HG03159 (cell line): ENCODE measurements at regions not wholly inside any gene's neighbourhood (a gene's known extent, or its start where the extent isn't known, plus 50 kb on each side); places are given as distances from the start of the nearest gene placed in this dataset.
"Not testable (repeated sequence)": the region's sequence is repeated elsewhere in the genome, so short reads cannot be mapped to it uniquely, and the experiment has no call there.

Experiments used
- ATAC-seq: cut with Tn5 transposase; IDR thresholded peaks from one replicate; pipeline ENCODE4 v1.9.1; 2021; ENCODE audit warnings: mild to moderate bottlenecking, moderate library complexity; ENCODE audit not compliant: unreplicated experiment

GRCh38 chr2:78775291-78775690 lies 250.2 kb upstream of the REG3G start:
- no peak for ATAC-seq

- no peak for ATAC-seq
These were observed 246.6 kb upstream of the REG3G start for GRCh38 chr2:78778756-78779510.

DNA sequence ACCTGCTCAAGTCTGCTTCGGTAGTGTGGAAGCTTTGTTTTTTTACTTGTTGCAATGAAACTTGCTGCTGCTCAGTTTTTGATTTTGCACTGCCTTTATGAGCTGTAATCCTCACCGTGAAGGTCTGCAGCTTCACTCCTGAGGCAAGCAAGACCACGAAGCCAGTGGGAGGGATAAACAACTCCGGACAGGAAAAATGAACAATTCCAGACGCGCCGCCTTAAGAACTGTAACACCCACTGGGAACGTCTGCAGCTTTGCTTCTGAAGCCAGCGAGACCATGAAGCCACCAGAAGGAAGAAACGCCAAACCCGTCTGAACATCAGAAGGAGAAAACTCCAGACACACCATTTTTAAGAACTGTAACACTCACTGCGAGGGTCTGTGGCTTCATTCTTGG lies 245.7 kb upstream of the REG3G start:
- no peak for ATAC-seq

DNA sequence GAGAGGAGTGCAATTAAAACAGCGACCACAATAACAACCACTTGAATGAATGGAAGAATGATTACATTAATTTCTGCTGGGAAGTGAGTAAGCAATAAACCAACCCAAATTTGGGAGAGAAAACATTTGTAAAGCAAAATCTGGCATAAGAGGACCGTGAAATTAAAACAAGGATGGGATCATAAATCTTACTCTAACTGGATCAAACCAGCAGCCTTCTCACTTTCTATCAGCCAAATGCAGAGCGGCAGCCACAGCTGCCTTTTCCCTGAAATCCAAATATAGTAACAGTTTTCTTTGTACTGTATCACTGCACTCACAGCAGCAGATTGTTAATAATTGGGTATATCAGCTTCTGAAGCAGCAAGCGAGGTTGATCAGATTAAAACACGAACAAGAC lies 245.2 kb upstream of the REG3G start:
- no peak for ATAC-seq

DNA sequence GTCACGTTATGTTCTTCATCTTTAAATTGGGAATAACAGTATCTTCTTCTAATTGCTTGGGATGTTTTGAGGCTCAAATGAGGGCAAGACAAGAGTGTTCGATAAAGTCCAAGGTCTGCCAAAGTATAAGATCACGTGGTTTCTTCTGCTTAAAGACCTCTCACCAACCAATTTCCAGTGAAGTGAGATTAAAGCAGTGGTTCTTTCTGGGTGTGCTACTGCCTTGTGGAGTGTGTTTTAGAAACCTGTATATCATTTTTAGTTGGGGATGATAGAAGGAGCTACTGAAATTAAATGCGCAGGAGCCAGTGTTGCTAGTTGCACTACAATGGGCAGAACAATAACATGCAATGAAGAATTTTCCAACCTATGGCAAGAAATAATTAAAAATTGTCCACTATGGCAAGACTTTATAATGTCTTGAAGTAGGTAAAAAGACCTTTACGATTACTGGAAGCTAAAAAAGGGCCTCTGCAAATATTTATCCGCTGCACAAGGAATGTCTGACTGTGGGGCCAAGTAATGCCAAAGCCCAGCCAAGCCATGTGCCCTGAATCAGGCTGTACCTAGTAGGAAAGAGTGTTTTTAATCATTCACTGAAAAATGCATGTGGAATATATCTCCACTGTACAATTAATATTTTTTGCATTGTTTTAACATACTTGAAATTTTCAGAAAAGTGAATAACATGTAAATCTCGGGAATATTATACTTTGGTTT lies 244.5 kb upstream of the REG3G start:
- no peak for ATAC-seq

DNA sequence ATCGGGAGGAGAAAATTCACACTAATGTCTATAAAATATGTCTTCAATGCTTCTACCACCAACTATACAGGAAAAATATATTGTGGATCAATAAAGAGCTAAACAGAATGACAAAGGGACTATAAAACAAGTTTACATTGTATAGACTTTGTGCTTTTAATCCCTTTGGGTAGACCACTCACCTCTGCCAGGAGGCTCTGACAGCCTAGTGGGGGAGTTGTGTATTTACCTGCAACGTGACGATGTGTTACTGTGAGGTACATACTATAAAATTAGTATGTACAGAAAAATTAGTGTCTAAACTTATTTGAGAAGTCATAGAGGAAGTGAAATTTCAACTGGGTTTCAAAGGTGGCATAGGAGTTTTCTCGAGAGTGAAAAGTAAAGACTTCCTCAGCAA lies 243.3 kb upstream of the REG3G start:
- ATAC-seq, result no peak

DNA sequence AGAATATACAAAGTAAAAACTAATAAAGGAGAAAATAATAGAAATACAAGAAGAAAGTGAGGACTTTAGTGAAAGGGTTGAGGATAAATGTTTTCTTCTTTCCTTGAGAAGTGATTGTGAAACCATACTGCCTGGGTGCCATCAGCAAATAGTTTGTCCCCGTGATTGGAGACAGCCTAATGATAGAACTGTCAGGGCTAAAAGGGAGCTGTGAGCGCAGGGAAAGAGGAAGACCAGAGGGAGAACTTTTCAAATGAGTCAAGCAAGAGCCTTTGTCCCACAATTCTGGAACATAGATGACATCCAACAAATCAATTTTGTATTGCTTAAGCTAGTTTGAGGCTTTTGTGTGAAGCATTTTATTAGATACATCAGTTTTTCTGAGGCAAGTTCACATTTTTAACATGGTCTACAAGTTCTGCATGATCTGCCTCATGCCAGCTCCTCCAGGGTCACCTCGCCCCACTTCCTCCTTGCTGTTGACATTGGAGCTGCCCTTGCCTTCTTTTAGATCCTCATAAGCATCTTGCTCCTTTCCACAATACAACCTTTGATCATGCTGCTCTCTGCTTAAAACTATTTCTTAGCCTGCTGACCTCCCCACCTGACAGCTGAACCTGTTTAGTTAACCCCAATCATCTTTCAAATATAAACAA lies 213.4 kb upstream of the REG3G start:
- ATAC-seq, result no peak

DNA sequence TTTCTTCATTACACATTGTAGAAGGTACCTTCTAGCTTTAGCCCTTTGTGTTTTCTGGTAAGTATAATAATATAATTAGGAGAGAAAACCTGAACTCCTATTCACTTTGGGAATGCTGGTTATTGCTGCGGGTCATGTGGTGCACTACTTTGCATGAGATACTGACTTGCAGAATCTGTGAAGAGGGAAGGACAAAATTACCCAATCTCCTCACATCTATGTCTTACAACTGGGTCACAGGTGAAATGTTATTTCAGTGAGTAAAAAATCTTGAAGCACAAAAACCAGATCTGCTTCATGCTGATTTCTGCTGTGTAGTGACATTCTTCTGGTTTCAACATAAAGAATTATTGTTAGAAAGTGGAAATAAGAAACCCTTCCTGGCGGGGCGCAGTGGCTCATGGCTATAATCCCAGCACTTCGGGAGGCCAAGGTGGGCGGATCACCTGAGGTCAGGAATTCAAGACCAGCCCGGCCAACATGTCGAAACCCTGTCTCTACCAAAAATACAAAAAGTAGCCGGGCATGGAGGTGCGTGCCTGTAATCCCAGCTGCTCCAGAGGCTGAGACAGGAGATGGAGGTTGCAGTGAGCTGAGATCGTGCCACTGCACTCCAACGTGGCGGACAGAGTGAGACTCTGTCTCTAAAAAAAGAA lies 211.0 kb upstream of the REG3G start:
- ATAC-seq, result no peak

DNA sequence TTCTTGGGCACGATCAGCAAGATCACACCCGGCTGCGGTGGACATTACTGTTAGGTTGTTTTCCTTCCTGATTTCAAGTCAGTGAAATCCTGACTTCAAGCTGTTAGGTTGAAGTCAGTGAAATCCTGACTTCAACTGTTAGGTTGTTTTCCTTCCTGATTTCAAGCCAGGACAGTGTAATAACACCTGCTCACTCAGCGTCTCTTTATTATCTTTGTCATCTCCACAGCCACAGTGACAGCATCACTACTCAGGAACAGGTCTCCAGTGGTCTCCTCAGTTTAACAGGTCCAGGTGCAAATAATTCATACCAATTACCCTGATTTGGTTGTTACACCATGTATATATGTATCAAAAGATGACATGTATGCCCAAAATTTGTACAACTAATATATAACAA lies 208.1 kb upstream of the REG3G start:
- ATAC-seq, result no peak

DNA sequence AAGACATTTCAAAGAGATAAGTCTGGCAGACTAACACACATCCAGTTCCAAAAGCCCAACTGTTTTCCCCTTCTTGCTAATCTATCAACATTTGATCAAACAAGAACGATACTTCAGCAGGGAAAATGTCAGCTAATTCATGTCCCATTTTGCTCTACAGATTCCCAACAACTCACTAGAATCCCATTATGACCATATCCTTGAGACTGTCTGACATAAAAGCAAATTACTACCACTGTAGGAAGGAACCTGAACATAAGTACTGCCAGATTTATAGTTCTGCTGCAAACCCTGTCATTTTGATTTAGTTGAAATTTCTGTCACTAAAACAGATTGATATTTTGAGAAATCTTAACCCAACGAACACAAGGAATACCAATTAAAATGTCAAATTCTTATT lies 193.0 kb upstream of the REG3G start:
- ATAC-seq, result no peak

- no peak for ATAC-seq
These were observed 186.2 kb upstream of the REG3G start for GRCh38 chr2:78839259-78839658.

DNA sequence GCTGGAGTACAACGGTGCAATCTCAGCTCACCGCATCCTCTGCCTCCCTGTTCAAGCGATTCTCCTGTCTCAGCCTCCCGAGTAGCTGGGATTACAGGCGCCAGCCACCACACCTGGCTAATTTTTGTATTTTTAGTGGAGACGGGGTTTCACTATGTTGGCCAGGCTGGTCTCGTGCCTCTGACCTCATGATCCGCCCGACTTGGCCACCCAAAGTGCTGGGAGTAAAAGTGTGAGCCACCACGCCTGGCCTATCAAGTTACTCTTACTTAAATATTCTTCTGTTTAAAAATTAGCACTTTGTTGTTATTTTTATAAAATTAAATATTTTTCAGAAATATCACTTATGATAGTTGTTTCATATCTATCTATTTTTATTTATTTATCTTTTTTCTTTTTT lies 185.2 kb upstream of the REG3G start:
- ATAC-seq, result not testable (repeated sequence)

GRCh38 chr2:78845664-78846185 lies 179.8 kb upstream of the REG3G start:
- no peak for ATAC-seq

- peak; percentile 84 for ATAC-seq
These were observed 164.0 kb upstream of the REG3G start for GRCh38 chr2:78861546-78861945.

DNA sequence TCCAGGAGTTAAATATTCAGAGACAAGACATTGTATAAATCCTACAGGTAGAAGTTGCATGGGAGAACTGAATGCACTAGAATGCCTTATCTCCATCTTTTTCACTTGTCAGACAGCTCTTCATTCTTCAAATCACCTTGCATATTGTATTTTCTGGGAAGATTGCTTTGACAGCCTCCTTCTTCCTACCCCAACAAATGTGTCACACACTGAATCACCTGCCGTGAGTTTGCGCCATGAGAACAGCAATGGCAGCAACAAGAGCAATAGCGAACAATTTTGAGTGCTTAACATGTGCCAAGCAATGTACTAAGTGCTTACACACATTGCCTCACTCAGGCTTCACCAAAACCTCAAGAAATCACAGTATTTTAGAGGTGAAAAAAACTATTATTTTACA lies 161.3 kb upstream of the REG3G start:
- no peak for ATAC-seq

DNA sequence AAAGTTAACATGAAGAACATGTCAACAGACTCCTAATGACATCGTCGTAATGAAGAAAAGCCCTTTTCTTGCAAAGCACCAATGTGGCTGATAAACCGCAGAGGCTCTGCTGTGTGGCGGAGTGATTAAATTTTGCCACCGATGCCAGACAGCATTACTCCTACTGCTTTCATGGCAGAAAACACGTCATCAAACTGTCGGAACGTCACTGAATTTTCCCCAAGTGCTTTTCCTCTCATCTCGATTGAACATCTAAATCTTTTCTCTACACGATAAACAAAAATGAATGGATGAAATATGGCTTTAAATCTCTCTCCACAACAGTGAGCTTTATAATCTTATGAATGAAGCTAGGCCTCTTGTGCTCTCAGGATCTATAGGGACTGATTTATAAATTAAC lies 159.8 kb upstream of the REG3G start:
- ATAC-seq, result no peak

DNA sequence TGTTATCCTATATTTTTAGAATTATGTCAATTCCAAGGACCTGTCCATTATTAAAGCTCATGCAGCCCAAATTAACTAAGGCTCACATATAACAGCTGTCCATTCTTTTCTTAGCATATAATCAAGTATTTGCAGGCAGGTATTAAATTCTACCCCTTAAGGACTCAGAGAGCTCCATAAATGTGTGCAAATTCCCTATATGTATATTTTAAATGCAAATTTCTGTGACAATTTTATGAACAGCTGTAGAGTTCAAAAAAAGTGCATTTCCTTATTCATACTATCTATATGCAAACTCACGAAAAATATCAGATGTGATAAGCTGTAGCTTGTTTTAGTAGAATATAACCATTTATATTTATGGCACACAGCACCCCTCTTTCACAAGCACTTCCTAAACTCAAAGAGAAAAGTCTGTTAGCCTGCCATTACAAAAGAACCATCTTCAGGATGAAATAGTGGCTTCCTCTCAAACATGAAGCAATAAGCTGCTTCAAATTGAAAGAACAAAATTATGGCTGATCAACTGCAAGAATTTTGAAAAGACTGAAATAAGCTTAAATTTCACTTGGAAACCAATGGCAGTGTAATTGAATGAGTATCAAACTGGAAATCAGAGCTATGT lies 155.0 kb upstream of the REG3G start:
- ATAC-seq, result no peak

GRCh38 chr2:78873526-78873925 lies 152.0 kb upstream of the REG3G start:
- ATAC-seq, result no peak

DNA sequence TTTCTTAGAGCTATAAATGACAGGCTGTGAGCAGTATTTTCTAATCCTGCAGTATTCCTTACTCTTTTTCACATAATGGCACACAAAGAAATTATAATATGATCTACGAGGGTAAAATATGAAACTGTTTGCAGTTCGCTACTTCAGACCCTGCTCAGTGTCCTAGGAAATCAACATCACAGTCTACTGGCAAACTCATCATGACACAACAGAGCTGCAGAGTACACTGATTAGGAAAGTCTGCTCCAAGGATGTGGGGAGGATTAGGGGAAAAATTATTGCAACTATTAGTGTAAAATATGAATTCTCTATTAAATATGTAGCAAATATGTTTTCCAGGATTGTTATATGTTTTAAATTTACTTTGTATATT lies 149.2 kb upstream of the REG3G start:
- no peak for ATAC-seq

DNA sequence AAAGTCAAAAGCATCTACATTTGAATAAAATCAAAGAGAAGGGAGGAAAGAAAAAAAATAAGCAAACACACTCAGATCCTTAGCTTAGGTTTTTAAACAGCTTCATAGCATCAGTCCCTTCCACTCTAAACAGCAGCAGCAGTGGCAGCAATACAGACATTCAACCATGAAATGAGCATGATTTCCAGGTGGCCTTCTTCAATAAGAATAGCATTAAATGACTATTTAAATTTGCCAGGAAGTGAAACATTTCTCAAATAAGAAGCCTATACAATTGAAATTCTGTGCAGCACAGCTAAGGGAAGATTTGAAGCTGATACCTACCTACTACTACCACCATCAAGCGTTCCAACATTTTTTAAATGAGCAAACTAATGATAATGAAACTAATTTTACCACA lies 138.1 kb upstream of the REG3G start:
- ATAC-seq, result no peak

DNA sequence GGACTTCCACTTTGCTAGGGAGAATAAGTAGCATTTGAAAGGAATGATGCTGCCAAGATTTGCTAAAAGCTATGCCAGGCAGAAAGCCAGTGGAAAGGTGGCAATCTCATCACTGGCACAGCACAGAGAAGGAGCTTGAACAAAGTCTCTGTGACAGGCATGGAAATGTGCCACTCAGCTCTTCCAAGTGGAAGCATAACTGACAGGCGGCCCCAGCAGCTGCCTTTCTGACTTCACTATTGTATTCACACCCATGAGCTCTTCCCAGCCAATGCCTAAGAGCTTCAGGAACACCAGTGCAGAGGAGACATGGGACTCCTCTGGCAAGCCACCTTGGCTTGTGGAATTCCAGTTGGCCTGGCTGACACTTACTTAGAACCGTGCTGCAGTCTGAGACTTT lies 134.6 kb upstream of the REG3G start:
- no peak for ATAC-seq
